ENCODE measurements at regions not wholly inside any gene's neighbourhood (a gene's known extent, or its start where the extent isn't known, plus 50 kb on each side); places are given as distances from the start of the nearest gene placed in this dataset.
"Not testable (repeated sequence)": the region's sequence is repeated elsewhere in the genome, so short reads cannot be mapped to it uniquely, and the experiment has no call there.

GRCh38 chr2:105510761-105511528 is 112.1 kb upstream of the FHL2 start:
- 70% methylated on average over 4 of the region's 4 CpGs for WGBS
- no peak overlapping the region for H3K4me3 ChIP-seq
- no peaks in the 10 kb centered on the region for H3K27me3 ChIP-seq
- no peaks in the 10 kb centered on the region for H3K36me3 ChIP-seq
- no peak for DNase-seq (ENCODE audit: low spot score in 2 of 2)
- TF ChIP-seq POLR2AphosphoS5 (IDR thresholded peaks at IDR 0.05), result no peak
- TF ChIP-seq POLR2A (IDR thresholded peaks at IDR 0.05), result no peak
- TF ChIP-seq CTCF (IDR thresholded peaks at IDR 0.05), result no peak
- no peaks in the 10 kb centered on the region for H3K9me3 ChIP-seq
- H3K27ac ChIP-seq, result no peak overlapping the region
- H3K4me1 ChIP-seq, result peaks cover 6% of the 10 kb centered on the region

- H3K27me3 ChIP-seq, result no peaks in the 10 kb centered on the region
- 71% methylated on average over 6 of the region's 6 CpGs for WGBS
- no peak overlapping the region for H3K27ac ChIP-seq
- no peak for DNase-seq (ENCODE audit: low spot score in 2 of 2)
- no peak overlapping the region for H3K4me3 ChIP-seq
- TF ChIP-seq POLR2A (IDR thresholded peaks at IDR 0.05), result no peak
- no peaks in the 10 kb centered on the region for H3K4me1 ChIP-seq
- no peaks in the 10 kb centered on the region for H3K9me3 ChIP-seq
- no peaks in the 10 kb centered on the region for H3K36me3 ChIP-seq
Observed at GRCh38 chr2:105509269-105510086, 110.6 kb upstream of the FHL2 start.

GRCh38 chr2:105506860-105507259 is 108.0 kb upstream of the FHL2 start:
- not testable (repeated sequence) for H3K4me3 ChIP-seq; H3K36me3 ChIP-seq; H3K4me1 ChIP-seq; H3K27ac ChIP-seq; DNase-seq (ENCODE audit: low spot score in 2 of 2); H3K27me3 ChIP-seq; H3K9me3 ChIP-seq
- 66% methylated on average over 1 of the region's 1 CpG for WGBS

GRCh38 chr2:105504459-105504858 is 105.6 kb upstream of the FHL2 start:
- no peaks in the 10 kb centered on the region for H3K36me3 ChIP-seq
- H3K9me3 ChIP-seq, result no peaks in the 10 kb centered on the region
- no peak for DNase-seq (ENCODE audit: low spot score in 2 of 2)
- TF ChIP-seq POLR2AphosphoS5 (IDR thresholded peaks at IDR 0.05), result no peak
- TF ChIP-seq POLR2A (IDR thresholded peaks at IDR 0.05), result no peak
- TF ChIP-seq EP300 (IDR thresholded peaks at IDR 0.05), result no peak
- TF ChIP-seq CTCF (IDR thresholded peaks at IDR 0.05), result no peak
- H3K27ac ChIP-seq, result no peak overlapping the region
- no peak overlapping the region for H3K4me3 ChIP-seq
- no peaks in the 10 kb centered on the region for H3K4me1 ChIP-seq
- H3K27me3 ChIP-seq, result no peaks in the 10 kb centered on the region

- Histone ChIP-seq H3K27ac (no peak overlapping the region), H3K36me3 (no peaks in the 10 kb centered on the region), H3K4me1 (no peaks in the 10 kb centered on the region), H3K27me3 (no peaks in the 10 kb centered on the region), H3K9me3 (no peaks in the 10 kb centered on the region), H3K4me3 (no peak overlapping the region)
- no peak for TF ChIP-seq CTCF (IDR thresholded peaks at IDR 0.05)
- no peak for TF ChIP-seq POLR2A (IDR thresholded peaks at IDR 0.05)
- no peak for TF ChIP-seq EP300 (IDR thresholded peaks at IDR 0.05)
- TF ChIP-seq POLR2AphosphoS5 (IDR thresholded peaks at IDR 0.05), result no peak
- WGBS, result 56% methylated on average over 2 of the region's 2 CpGs
- no peak for DNase-seq (ENCODE audit: low spot score in 2 of 2)
Observed at GRCh38 chr2:105502625-105503334, 103.9 kb upstream of the FHL2 start.

- Histone ChIP-seq H3K4me1 (no peaks in the 10 kb centered on the region), H3K36me3 (no peaks in the 10 kb centered on the region), H3K27ac (no peak overlapping the region), H3K4me3 (no peak overlapping the region), H3K27me3 (no peaks in the 10 kb centered on the region), H3K9me3 (no peaks in the 10 kb centered on the region)
- no peak for DNase-seq (ENCODE audit: low spot score in 2 of 2)
- TF ChIP-seq CTCF (IDR thresholded peaks at IDR 0.05) (no peak), EP300 (IDR thresholded peaks at IDR 0.05) (no peak), POLR2A (IDR thresholded peaks at IDR 0.05) (no peak), POLR2AphosphoS5 (IDR thresholded peaks at IDR 0.05) (no peak)
- 87% methylated on average over 5 of the region's 5 CpGs for WGBS
Observed at GRCh38 chr2:105498281-105498846, 99.5 kb upstream of the FHL2 start.
